NCI-H510A (cell line): ENCODE measurements at regions not wholly inside any gene's neighbourhood (a gene's known extent, or its start where the extent isn't known, plus 50 kb on each side); places are given as distances from the start of the nearest gene placed in this dataset.
"Not testable (repeated sequence)": the region's sequence is repeated elsewhere in the genome, so short reads cannot be mapped to it uniquely, and the experiment has no call there.

ENCODE experiments used
- DNase-seq: peaks from one replicate; lab custom pipeline; 2025; lab: John Stamatoyannopoulos, UW

- DNase-seq, result no peak
Observed at GRCh38 chr6:50998905-50999304, 180.2 kb downstream of the TFAP2B start.

DNA sequence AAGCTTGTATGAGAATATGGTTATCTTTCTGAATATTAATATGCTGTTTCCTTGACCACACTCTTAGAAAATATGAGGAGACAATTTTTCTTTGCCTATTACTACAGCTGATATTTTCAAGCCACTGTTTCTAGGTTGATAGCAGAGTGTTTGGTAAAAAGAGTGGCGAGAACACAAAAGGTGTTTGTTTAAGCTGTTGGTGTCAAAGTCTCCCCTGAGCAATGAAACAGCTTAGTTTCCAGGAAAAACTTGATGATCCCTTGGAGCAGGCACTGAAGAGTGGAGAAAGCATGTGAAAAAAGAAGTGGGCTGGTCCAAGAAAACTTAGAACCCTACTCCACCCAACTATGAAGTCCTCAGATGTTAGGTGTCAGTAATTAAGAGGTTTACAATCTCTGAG is 182.7 kb downstream of the TFAP2B start:
- no peak for DNase-seq

DNA sequence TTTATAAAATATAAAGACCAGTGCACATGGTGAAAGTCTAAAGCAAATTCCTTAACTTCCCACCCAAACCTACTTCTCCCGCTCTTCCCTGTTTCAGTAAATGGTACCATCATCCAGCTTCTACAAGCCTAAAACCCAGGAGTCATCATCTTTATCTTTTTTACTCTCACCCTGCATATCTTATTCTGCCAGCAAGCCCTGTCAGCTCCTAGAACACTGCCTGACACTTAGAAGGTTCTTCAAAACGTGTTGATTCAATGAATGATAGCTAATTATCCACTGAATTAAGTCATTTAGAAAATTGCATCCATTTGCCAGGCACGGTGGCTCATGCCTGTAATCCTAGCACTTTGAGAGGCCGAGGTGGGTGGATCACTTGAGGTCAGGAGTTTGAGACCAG is 185.7 kb downstream of the TFAP2B start:
- no peak for DNase-seq

GRCh38 chr6:51005779-51006178 is 187.1 kb downstream of the TFAP2B start:
- DNase-seq, result no peak

GRCh38 chr6:51007237-51007636 is 188.6 kb downstream of the TFAP2B start:
- no peak for DNase-seq

- not testable (repeated sequence) for DNase-seq
Observed at GRCh38 chr6:51008693-51009092, 190.0 kb downstream of the TFAP2B start.

DNA sequence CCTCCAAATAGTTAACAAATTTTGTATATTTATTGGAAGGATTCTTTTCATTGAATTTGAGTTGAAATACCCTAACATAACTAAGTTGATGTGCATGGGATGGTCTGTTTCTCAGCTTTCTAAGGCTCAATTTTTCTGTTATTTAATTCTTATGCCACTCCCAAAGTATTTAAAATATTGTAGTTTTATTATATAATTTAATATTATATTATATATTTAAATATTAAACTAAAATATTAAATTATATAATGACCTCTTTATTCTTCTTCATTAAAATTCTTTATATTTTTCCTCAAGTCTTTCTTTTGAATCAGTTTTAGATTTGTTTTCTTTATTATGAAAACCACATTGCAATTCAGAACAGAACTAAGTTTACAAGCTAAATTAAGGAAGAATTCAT is 194.7 kb downstream of the TFAP2B start:
- DNase-seq, result no peak

- no peak for DNase-seq
Observed at GRCh38 chr6:51015394-51015793, 196.7 kb downstream of the TFAP2B start.

DNA sequence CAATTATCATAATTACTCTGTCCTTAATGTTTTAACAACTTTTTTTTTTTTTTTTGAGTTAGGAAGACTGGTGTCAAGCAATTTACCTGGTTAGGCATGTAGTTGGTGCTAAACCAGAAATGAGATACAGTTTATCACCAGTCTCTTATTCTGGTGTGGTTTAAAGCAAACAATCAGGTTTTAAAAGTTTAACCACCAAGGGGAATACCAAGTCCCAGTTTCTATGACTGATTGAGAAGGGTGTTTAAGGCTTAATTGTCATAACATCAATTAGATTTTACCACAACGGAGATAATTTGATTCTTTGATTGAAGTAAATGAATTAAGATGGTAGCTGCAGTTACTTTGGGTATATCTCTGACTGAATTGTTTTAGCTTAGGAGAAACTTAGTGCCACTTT is 197.8 kb downstream of the TFAP2B start:
- DNase-seq, result no peak

- peak; percentile 37 for DNase-seq
Observed at GRCh38 chr6:51019806-51020205, 201.1 kb downstream of the TFAP2B start.

- no peak for DNase-seq
Observed at GRCh38 chr6:51021171-51021570, 202.5 kb downstream of the TFAP2B start.

GRCh38 chr6:51024126-51024525 is 205.5 kb downstream of the TFAP2B start:
- DNase-seq, result no peak

DNA sequence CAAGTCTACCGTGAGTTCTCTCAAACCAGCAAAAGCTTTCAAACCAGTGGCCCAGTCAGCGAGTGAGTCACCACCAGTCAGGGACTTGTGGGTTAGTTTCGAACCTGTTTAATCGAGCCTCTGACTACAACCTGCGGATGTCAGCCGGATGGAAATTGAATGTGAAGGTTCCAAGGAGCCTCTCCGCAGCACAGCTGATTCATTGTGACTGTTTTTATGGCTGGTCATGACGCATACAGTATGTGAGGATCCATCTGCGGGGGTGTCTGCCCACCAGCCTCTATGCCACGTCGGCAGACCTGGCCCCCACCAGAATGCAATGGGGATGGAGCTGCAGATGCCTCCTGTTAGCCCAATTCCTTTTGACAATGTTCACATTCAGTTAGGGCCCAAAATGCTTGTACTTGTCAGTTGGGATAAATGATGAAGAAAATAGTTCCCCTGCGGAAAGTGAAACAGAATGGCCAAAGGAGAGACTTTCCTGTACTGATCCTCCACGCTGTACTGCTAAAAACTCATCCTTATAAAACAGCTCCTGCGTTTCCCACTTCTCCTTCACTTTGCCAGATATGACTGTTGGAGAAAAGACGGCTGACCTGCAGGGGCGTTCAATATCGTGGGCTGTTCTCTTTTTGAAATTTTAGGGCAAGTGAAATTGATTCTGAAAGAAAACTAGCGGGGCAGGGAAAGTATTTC is 206.6 kb downstream of the TFAP2B start:
- no peak for DNase-seq

DNA sequence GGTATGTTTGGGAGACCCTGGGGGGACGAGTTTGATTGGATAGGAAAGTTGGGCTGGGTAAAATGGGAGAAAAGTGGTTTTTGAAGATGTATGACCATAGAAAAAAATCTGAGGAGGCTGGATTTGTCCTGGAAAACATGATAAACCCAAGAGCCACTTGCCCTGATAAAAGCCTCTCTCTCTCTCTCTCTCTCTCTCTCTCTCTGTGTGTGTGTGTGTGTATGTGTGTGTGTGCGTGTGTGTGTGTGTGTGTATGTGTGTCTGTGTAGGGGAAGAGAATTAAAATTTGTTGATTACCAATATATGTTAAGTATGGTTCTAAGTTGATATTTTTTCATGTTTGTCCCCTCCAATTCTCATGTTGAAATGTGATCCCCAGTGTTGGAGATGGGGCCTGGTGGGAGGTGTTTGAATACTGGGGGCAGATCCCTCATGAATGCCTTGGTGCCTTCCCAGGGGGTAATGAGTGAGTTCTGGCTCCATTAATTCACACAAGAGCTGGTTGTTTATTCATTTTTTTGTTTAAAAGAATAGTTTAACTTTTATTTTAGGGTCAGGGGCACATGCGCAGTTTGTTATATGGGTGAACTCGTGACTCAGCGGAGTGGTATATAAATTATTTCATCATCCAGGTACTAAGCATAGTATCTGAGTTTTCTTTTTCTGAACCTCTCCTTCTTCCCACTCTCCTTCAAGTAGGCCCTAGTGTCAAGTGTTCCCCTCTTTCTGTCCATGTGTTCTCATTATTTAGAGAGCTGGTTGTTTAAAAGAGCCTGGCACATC is 208.8 kb downstream of the TFAP2B start:
- DNase-seq, result no peak

DNA sequence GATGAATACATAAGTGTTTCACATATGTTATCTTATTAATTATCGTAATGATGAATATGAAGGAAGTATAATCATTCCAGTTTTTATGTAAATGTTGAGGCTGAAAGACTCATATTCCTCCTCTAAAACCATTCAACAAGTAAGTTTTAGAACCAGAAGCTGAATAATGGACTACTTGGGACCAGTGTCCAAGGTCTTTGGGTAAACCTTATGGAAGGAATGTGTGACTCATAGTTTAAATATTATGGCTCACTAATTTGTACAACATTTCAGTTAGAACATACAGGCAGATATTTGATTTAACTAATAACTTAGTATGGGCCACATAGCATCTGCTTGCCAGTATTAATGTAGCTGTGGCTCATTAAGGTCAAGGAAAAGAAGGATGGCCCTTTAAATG is 209.6 kb downstream of the TFAP2B start:
- no peak for DNase-seq

DNA sequence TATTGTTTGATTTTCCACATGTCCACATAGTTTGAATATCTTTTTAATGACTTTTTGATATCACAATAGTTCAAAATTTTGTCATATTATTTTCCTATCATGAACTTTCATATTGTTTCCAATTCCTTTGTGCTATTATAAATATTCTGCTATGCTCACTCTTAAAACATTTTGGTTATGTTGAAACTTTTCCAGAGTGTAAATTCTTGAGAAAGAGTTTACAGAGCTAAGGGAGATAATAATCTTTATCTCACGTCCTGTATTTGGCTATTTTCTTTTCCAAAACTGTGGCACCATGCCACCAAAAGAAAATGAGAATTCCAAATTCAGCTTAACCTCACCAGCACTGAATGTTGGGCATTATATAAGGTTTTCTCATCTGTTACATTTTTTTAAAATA is 210.9 kb downstream of the TFAP2B start:
- no peak for DNase-seq

DNA sequence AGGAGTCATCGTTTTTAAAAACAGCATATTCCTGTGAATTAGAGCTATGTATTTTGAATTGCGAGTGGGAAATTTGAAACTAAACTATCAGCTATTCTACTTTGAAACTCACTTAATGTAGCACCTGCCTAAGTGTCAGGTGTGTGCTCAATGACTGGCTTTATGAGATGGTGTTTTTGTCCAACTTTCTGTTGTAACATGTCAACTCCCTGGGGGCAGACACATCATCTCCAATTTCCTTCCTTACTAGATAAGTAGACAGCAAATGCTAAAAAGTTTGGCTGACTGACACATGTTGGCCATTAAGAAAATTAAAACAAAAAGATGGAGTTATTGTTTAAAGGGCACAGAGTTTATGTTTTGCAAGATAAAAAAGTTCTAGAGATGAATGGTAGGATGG is 226.9 kb downstream of the TFAP2B start:
- DNase-seq, result no peak

DNA sequence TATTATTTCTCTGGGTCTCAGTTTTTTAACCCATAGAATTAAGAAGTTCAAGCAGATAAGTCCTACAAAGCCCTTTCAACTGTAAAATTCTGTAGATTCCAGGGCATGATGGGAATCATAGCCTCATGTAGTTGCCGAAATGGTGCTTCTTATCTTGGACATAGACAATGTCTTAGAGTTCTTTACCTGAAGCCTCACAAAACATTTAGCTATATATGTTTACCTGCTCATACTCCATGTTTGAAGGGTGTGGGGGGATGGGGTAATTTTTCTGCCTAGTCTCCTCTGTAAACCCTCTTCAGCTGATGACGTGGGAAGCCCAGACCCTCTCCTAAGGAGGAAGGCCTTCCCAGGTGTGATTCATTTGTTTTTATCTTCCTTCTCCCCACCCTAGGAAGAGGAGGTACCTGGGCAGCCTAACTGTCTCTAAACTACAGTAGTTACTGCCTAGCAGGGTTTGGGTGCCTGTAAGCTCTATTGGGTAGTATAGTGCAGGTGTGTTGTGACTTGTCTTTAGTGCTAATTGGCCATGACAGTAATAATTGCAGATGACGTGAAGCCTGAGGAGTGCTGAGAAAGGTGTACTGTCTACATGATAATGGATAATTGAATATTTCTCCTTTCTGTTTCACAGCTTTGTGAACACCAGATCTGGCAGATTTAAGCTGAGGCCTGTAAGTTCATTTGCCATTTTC is 230.8 kb downstream of the TFAP2B start:
- DNase-seq, result no peak

- no peak for DNase-seq
Observed at GRCh38 chr6:51049983-51050877, 231.6 kb downstream of the TFAP2B start.

GRCh38 chr6:51052716-51053115 is 234.0 kb downstream of the TFAP2B start:
- not testable (repeated sequence) for DNase-seq

GRCh38 chr6:51055316-51055715 is 236.6 kb downstream of the TFAP2B start:
- DNase-seq, result not testable (repeated sequence)

GRCh38 chr6:51057296-51057695 is 238.6 kb downstream of the TFAP2B start:
- no peak for DNase-seq
